ENCODE measurements at regions not wholly inside any gene's neighbourhood (a gene's known extent, or its start where the extent isn't known, plus 50 kb on each side); places are given as distances from the start of the nearest gene placed in this dataset.

- TF ChIP-seq CTCF (conservative IDR thresholded peaks at IDR 0.05), result no peak
- no peak for TF ChIP-seq EZH2 (IDR thresholded peaks at IDR 0.05; ENCODE audit: low read depth)
Measured at GRCh38 chr4:29326816-29327215, 1393.4 kb upstream of the PCDH7 start.
